B cell (primary cell): ENCODE measurements at regions not wholly inside any gene's neighbourhood (a gene's known extent, or its start where the extent isn't known, plus 50 kb on each side); places are given as distances from the start of the nearest gene placed in this dataset.

ENCODE experiments used
- ATAC-seq: fragments of 200-7000 bp; cut with Tn5 transposase; one replicate; pipeline ENCODE4 v1.10.0; 2021; ENCODE audit warnings: low read depth, mild to moderate bottlenecking, moderate number of reproducible peaks, moderate library complexity
- CTCF ChIA-PET: fragments of 350-600 bp; sonication (Branson Sonifier 250); formaldehyde crosslinking; loops from one replicate; lab custom pipeline; 2021; ENCODE audit warnings: antibody characterized with exemption, inconsistent platforms; lab: Charles Lee
- POLR2A ChIA-PET: fragments of 350-600 bp; sonication (Branson Sonifier 250); formaldehyde crosslinking; loops from one replicate; lab custom pipeline; 2021; ENCODE audit warnings: antibody characterized with exemption; lab: Charles Lee
- DNase-seq: peaks from one replicate; pipeline ENCODE4 v3.0.0; 2013
- H2AFZ ChIP-seq: 2 replicates; pipeline ENCODE4 v1.6.1; 2012; ENCODE audit warnings: mild to moderate bottlenecking, low read depth, low read length; ENCODE audit not compliant: insufficient read depth, poor library complexity, severe bottlenecking
- H3K27ac ChIP-seq, 2 donors: 1 replicate in 1 of 2; 2 replicates in 1 of 2; pipeline ENCODE4 v1.5.1; 2012 to 2013; ENCODE audit warnings: low read length in 2 of 2, mild to moderate bottlenecking in 2 of 2, moderate library complexity in 1 of 2
- H3K27me3 ChIP-seq, 4 experiments: fragments of 200-600 bp in 1 of 4; sonication (generic) in 1 of 4; replicated peaks in 1 of 4; 1 replicate in 2 of 4; 2 replicates in 2 of 4; pipeline versions ENCODE4 v1.6.1 to v1.7.0; 2013 to 2016; ENCODE audit warnings: low read length in 3 of 4, mild to moderate bottlenecking in 2 of 4, mixed read lengths in 1 of 4, moderate library complexity in 1 of 4; ENCODE audit not compliant: insufficient read depth in 4 of 4, control insufficient read depth in 3 of 4; ENCODE audit errors: control extremely low read depth in 1 of 4
- H3K36me3 ChIP-seq, 2 experiments: replicated peaks in 1 of 2; 1 replicate in 1 of 2; 2 replicates in 1 of 2; pipeline versions ENCODE4 v1.6.1 to v1.7.1; 2013; ENCODE audit warnings: low read length in 1 of 2; ENCODE audit not compliant: insufficient read depth in 2 of 2, control insufficient read depth in 1 of 2; ENCODE audit errors: control extremely low read depth in 1 of 2, extremely low read depth in 1 of 2
- H3K4me1 ChIP-seq, 2 donors: fragments of 200-600 bp in 1 of 2; sonication (generic) in 1 of 2; 1 replicate in 1 of 2; 2 replicates in 1 of 2; pipeline versions ENCODE4 v1.5.1 to v1.6.1; 2013 to 2017; ENCODE audit warnings: low read length in 2 of 2; ENCODE audit not compliant: control insufficient read depth in 2 of 2, insufficient read depth in 2 of 2
- H3K4me2 ChIP-seq: replicated peaks from 2 replicates; pipeline ENCODE3; 2012; ENCODE audit warnings: mild to moderate bottlenecking, low read depth, low read length; ENCODE audit not compliant: poor library complexity, severe bottlenecking
- H3K4me3 ChIP-seq, 5 experiments: fragments of 200-600 bp in 1 of 5; sonication (generic) in 1 of 5; 1 replicate in 3 of 5; 2 replicates in 2 of 5; pipeline versions ENCODE4 v1.5.1 to v1.7.0; 2011 to 2016; ENCODE audit warnings: low read length in 4 of 5, mild to moderate bottlenecking in 4 of 5, low read depth in 2 of 5, control low read depth in 1 of 5, moderate library complexity in 1 of 5; ENCODE audit not compliant: insufficient read depth in 1 of 5; ENCODE audit errors: control extremely low read depth in 1 of 5, extremely low read depth in 1 of 5
- H3K79me2 ChIP-seq: fragments of 200-600 bp; sonication (generic); one replicate; pipeline ENCODE4 v1.6.0; 2016; ENCODE audit warnings: low read length; ENCODE audit not compliant: control insufficient read depth, insufficient read depth
- H3K9ac ChIP-seq: fragments of 200-600 bp; sonication (generic); 2 replicates; pipeline ENCODE4 v1.6.1; 2017; ENCODE audit warnings: mild to moderate bottlenecking, low read length, moderate library complexity
- H3K9me3 ChIP-seq, 3 donors: one replicate each; pipeline versions ENCODE4 v1.6.1 to v1.7.1; 2013; ENCODE audit warnings: low read length in 2 of 3; ENCODE audit not compliant: control insufficient read depth in 2 of 3, insufficient read depth in 1 of 3; ENCODE audit errors: control extremely low read depth in 1 of 3
- H4K20me1 ChIP-seq: 2 replicates; pipeline ENCODE4 v1.6.0; 2012; ENCODE audit warnings: mild to moderate bottlenecking, low read length; ENCODE audit not compliant: insufficient read depth, control insufficient read depth, poor library complexity, severe bottlenecking
- H3K27ac Mint-ChIP-seq: one replicate; pipeline ENCODE4 v1.8.0; 2021; ENCODE audit warnings: mixed read lengths
- H3K27me3 Mint-ChIP-seq: one replicate; pipeline ENCODE4 v1.8.0; 2021; ENCODE audit warnings: mixed read lengths
- H3K4me1 Mint-ChIP-seq: one replicate; pipeline ENCODE4 v1.8.0; 2021; ENCODE audit warnings: mixed read lengths
- H3K4me3 Mint-ChIP-seq: one replicate; pipeline ENCODE4 v1.8.0; 2021; ENCODE audit warnings: mixed read lengths
- H3K9me3 Mint-ChIP-seq: one replicate; pipeline ENCODE4 v1.8.0; 2022; ENCODE audit warnings: mixed read lengths; ENCODE audit not compliant: insufficient read depth
- CTCF ChIP-seq: fragments of 200-600 bp; IDR thresholded peaks from one replicate; pipeline ENCODE4 v1.8.0; 2022; ENCODE audit warnings: antibody characterized with exemption, mild to moderate bottlenecking
- EZH2 ChIP-seq: IDR thresholded peaks from 2 replicates; pipeline ENCODE4 v1.6.1; 2012; ENCODE audit warnings: borderline replicate concordance, low read depth, mild to moderate bottlenecking, moderate library complexity, low read length; ENCODE audit not compliant: insufficient read depth, poor library complexity, severe bottlenecking
- WGBS: methylation state at CpG from one replicate; pipeline ENCODE4 v1.1.5; 2013; ENCODE audit warnings: missing lambda C conversion rate; ENCODE audit not compliant: insufficient coverage; 5-methylcytosine and 5-hydroxymethylcytosine counted together
- intact Hi-C: fragments of 100-400 bp; cut with micrococcal nuclease; formaldehyde crosslinking; loops from one replicate; pipeline ENCODE4 v1.10.0; 2022

- H3K27ac Mint-ChIP-seq: no peak overlapping the region
- H3K4me2 ChIP-seq: no peak overlapping the region
- ChIA-PET POLR2A (no interaction called here), CTCF (interaction anchor here (1.1 to 1.3 kb wide), 2 partner anchors 284 to 615 kb away, joined by 3 read pairs; no protein-coding TSS in a partner anchor)
- no peaks in the 10 kb centered on the region for H3K27me3 ChIP-seq
- no peak overlapping the region for H3K9ac ChIP-seq
- H3K27ac ChIP-seq: no peak overlapping the region
- no peak overlapping the region for H3K4me3 Mint-ChIP-seq
- H3K27me3 Mint-ChIP-seq: no peaks in the 10 kb centered on the region
- ATAC-seq: no peak
- intact Hi-C loops: no loop called here
- no peak overlapping the region for H3K4me3 ChIP-seq
- peaks cover 0 to 8% (median 8%) of the 10 kb centered on the region in 3 donors for H3K9me3 ChIP-seq
- H3K4me1 ChIP-seq: no peaks in the 10 kb centered on the region
- H3K36me3 ChIP-seq: no peaks in the 10 kb centered on the region
- TF ChIP-seq EZH2: no peak
- TF ChIP-seq CTCF: no peak
- DNase-seq: no peak
- no peaks in the 10 kb centered on the region for H3K4me1 Mint-ChIP-seq
- no peaks in the 10 kb centered on the region for H3K79me2 ChIP-seq
- H4K20me1 ChIP-seq: no peaks in the 10 kb centered on the region
- H2AFZ ChIP-seq: no peak overlapping the region
- no CpG with 5 or more reads among the region's 3 CpGs for WGBS
- H3K9me3 Mint-ChIP-seq: peaks cover 5% of the 10 kb centered on the region
Measured at GRCh38 chr18:56030060-56030459, 442.1 kb upstream of the TCF4 start.

GRCh38 chr18:56028514-56028913 is 440.5 kb upstream of the TCF4 start:
- Histone ChIP-seq H2AFZ (no peak overlapping the region), H3K27me3 (no peaks in the 10 kb centered on the region), H3K4me2 (no peak overlapping the region), H3K4me1 (no peaks in the 10 kb centered on the region), H3K36me3 (no peaks in the 10 kb centered on the region), H3K79me2 (no peaks in the 10 kb centered on the region), H4K20me1 (no peaks in the 10 kb centered on the region), H3K9me3 (peaks cover 0 to 8% (median 8%) of the 10 kb centered on the region in 3 donors), H3K27ac (no peak overlapping the region), H3K4me3 (no peak overlapping the region), H3K9ac (no peak overlapping the region)
- H3K4me1 Mint-ChIP-seq: no peaks in the 10 kb centered on the region
- H3K27ac Mint-ChIP-seq: no peak overlapping the region
- ATAC-seq (no peak), DNase-seq (no peak)
- peaks cover 2% of the 10 kb centered on the region for H3K9me3 Mint-ChIP-seq
- ChIA-PET POLR2A (no interaction called here), CTCF (no interaction called here)
- TF ChIP-seq CTCF: no peak
- TF ChIP-seq EZH2: no peak
- H3K4me3 Mint-ChIP-seq: no peak overlapping the region
- no peaks in the 10 kb centered on the region for H3K27me3 Mint-ChIP-seq
- no CpG with 5 or more reads among the region's 1 CpG for WGBS
- intact Hi-C loops: no loop called here
